Spleen (tissue), 11 donors: ENCODE measurements at regions not wholly inside any gene's neighbourhood (a gene's known extent, or its start where the extent isn't known, plus 50 kb on each side); places are given as distances from the start of the nearest gene placed in this dataset.
A peak's percentile ranks its signal among the peaks of the same experiment; 100 is the strongest.

Source experiments
- DNase-seq: peaks from one replicate; pipeline ENCODE4 v3.0.0-alpha.2; 2020
- H3K27ac ChIP-seq, 8 donors: fragments of 200-600 bp; sonication (generic) in 7 of 8; 1 replicate in 4 of 8; 2 replicates in 4 of 8; pipeline versions ENCODE4 v1.5.0 to v1.8.0; 2016 to 2021; ENCODE audit warnings: inconsistent platforms in 4 of 8, mild to moderate bottlenecking in 4 of 8, moderate library complexity in 1 of 8
- H3K27me3 ChIP-seq, 7 donors: fragments of 200-600 bp; sonication (generic) in 6 of 7; replicated peaks in 1 of 7; 1 replicate in 4 of 7; 2 replicates in 3 of 7; pipeline versions ENCODE4 v1.5.0 to v1.8.0; 2016 to 2021; ENCODE audit warnings: inconsistent platforms in 3 of 7, mild to moderate bottlenecking in 1 of 7
- H3K36me3 ChIP-seq, 6 donors: fragments of 200-600 bp; sonication (generic) in 5 of 6; 1 replicate in 4 of 6; 2 replicates in 2 of 6; pipeline versions ENCODE4 v1.5.0 to v1.8.0; 2016 to 2021; ENCODE audit warnings: inconsistent platforms in 2 of 6
- H3K4me1 ChIP-seq, 6 donors: fragments of 200-600 bp; sonication (generic) in 5 of 6; 1 replicate in 3 of 6; 2 replicates in 3 of 6; pipeline versions ENCODE4 v1.5.0 to v1.8.0; 2016 to 2021; ENCODE audit warnings: inconsistent platforms in 3 of 6
- H3K4me3 ChIP-seq, 8 donors: fragments of 200-600 bp; sonication (generic) in 7 of 8; 1 replicate in 4 of 8; 2 replicates in 4 of 8; pipeline versions ENCODE4 v1.5.0 to v1.8.0; 2016 to 2021; ENCODE audit warnings: inconsistent platforms in 4 of 8, mild to moderate bottlenecking in 4 of 8, moderate library complexity in 2 of 8
- H3K9me3 ChIP-seq, 8 donors: fragments of 200-600 bp; sonication (generic) in 7 of 8; 1 replicate in 4 of 8; 2 replicates in 4 of 8; pipeline versions ENCODE4 v1.5.0 to v1.8.0; 2016 to 2021; ENCODE audit warnings: inconsistent platforms in 4 of 8
- POLR2A ChIP-seq, 3 donors: fragments of 450-650 bp; IDR thresholded peaks; one replicate each; pipeline ENCODE4 v1.5.1; 2017; ENCODE audit warnings: antibody characterized with exemption in 3 of 3, mild to moderate bottlenecking in 1 of 3
- POLR2AphosphoS5 ChIP-seq, 3 donors: sonication (generic); formaldehyde crosslinking; IDR thresholded peaks; one replicate each; pipeline ENCODE4 v1.5.1; 2017; ENCODE audit warnings: antibody characterized with exemption in 3 of 3
- WGBS, 5 donors: extraction: QIAGEN DNeasy Blood & Tissue Kit in 3 of 5; methylation state at CpG; one replicate each; pipeline versions ENCODE4 v1.1.5 to v1.1.7; 2013 to 2018; 5-methylcytosine and 5-hydroxymethylcytosine counted together
- intact Hi-C: fragments of 100-400 bp; cut with DNase I; formaldehyde crosslinking; loops from one replicate; pipeline ENCODE4 v1.15.0; 2023; ENCODE audit warnings: low total_unique reads
- TF ChIP-seq, protein P1 (sequence below), 11 experiments: fragments of 200-600 bp in 7 of 11; fragments of 450-650 bp in 4 of 11; sonication (generic) in 4 of 11; IDR thresholded peaks in 8 of 11; conservative IDR thresholded peaks in 3 of 11; 1 replicate in 7 of 11; 2 replicates in 4 of 11; pipeline versions ENCODE4 v1.4.0 to v1.8.0; 2016 to 2021; ENCODE audit warnings: antibody characterized with exemption in 11 of 11, inconsistent platforms in 4 of 11, mild to moderate bottlenecking in 1 of 11
- donor health status: healthy with polysubstance abuse.
- donor health status: DM: no; HTN: no; CAD: no; lungs with moderate emphysema.
- donor health status: DM: no; HTN: no; CAD: no.
- donor health status: Bipolar disorder and iron deficiency.
- donor health status: healthy.
- donor health status: DM: no; HTN: no; CAD: no.
- donor health status: DM: yes; HTN: yes; CAD: no.

DNA sequence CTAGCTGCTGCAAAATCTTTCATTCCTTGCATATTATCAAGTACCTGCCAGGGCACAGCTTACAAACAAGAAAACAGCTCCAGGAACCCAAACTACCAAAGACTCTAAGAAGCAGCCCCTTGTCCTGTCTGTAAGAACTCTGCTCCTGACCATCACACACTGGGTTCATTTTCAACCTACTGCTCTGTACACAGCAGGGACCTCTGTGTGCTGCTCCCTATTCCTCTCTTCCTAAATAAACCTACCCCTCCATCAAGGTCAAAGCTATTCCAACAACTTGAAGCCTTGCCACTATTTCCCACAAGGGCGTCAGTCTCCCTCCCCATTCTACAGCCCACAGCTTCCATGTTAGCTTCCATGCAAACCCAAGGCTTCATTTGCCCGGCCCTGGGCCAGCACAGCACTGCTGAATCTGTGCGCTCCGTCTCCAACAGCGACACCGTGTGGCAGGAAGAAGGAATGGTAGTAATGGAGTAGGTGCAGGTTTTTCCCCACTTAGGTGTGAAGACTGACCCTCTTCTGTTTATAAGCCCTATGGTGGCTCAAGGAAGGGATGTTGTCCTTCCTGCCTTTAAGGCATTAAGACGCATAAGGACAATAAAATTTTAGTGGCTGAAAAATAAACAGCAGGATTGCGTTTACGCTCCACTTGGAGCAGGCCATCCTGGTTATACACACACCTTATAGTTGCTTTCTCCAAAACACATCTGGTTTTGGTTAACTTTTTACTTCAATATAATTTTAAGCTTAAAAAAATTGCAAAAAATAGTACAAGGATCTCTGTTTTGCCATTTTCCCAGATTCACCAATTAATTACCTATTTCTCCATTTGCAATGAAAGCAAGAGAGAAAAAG lies 115.2 kb upstream of the NXT1 start:
- WGBS, 5 donors: 39 to 47% (median 41%) methylated on average over 9 of the region's 9 CpGs
- H3K9me3 ChIP-seq: peaks cover 0 to 39% (median 17%) of the 10 kb centered on the region in 8 donors
- H3K36me3 ChIP-seq: no peaks in the 10 kb centered on the region
- H3K27ac ChIP-seq: no peak overlapping the region
- intact Hi-C loops: loop anchor here (10.0 kb wide), 2 partner anchors 181 to 541 kb away; no protein-coding TSS in a partner anchor
- H3K4me3 ChIP-seq: no peak overlapping the region
- peak; percentile 89 for DNase-seq
- TF ChIP-seq, protein P1, sequence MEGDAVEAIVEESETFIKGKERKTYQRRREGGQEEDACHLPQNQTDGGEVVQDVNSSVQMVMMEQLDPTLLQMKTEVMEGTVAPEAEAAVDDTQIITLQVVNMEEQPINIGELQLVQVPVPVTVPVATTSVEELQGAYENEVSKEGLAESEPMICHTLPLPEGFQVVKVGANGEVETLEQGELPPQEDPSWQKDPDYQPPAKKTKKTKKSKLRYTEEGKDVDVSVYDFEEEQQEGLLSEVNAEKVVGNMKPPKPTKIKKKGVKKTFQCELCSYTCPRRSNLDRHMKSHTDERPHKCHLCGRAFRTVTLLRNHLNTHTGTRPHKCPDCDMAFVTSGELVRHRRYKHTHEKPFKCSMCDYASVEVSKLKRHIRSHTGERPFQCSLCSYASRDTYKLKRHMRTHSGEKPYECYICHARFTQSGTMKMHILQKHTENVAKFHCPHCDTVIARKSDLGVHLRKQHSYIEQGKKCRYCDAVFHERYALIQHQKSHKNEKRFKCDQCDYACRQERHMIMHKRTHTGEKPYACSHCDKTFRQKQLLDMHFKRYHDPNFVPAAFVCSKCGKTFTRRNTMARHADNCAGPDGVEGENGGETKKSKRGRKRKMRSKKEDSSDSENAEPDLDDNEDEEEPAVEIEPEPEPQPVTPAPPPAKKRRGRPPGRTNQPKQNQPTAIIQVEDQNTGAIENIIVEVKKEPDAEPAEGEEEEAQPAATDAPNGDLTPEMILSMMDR (IDR thresholded peaks at IDR 0.05 in 8 of 11, conservative IDR thresholded peaks at IDR 0.05 in 3 of 11): peak; percentile 49 to 88 (median 72)
- TF ChIP-seq POLR2AphosphoS5 (IDR thresholded peaks at IDR 0.05) (peak in 2 of 3 donors; percentile 46 to 49), POLR2A (IDR thresholded peaks at IDR 0.05) (no peak)
- peaks cover 0 to 4% (median 0%) of the 10 kb centered on the region in 7 donors for H3K27me3 ChIP-seq
- H3K4me1 ChIP-seq: peaks cover 0 to 3% (median 0%) of the 10 kb centered on the region in 6 donors

DNA sequence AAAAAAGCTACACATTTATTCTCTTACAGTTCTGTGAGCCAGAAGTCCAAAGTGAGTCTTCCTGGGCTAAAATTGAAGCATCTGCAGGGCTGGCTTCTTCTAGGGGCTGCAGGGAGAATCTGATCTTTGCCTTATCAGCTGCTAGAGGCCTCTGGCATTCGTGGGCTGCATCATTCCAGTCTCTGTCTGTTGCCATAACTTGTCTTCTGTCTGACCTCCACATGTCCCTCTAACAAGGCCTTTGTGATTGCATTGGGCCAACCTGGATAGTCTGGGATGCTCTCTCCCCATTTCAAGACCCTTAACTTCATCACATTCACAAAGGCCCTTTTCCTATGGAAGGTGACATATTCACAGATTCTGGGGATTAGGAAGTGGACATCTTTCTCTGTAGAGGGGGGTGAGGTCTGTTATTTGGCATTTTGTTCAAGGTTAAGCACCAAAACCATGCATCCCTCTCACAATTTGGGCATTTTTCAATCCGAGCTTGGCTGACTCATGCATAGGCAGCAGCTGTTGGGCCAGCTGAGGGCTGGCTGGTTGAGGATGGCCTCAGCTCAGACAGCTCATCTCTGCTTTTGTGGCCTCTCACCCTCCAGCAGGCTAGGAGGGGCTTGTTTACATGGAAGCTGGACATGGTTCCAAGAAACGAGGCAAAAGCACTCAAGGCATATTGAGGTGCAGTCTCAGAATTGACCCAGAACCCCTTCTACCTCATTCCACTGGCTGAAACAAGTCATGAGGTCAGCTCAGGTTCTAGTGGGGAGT lies 116.1 kb upstream of the NXT1 start:
- Histone ChIP-seq H3K36me3 (no peaks in the 10 kb centered on the region), H3K9me3 (peaks cover 0 to 34% (median 16%) of the 10 kb centered on the region in 8 donors), H3K27ac (no peak overlapping the region), H3K4me1 (peaks cover 0 to 3% (median 0%) of the 10 kb centered on the region in 6 donors), H3K27me3 (no peaks in the 10 kb centered on the region), H3K4me3 (no peak overlapping the region)
- intact Hi-C loops: loop anchor here (10.0 kb wide), 2 partner anchors 180 to 540 kb away; no protein-coding TSS in a partner anchor
- 64 to 87% (median 77%) methylated on average over 3 of the region's 3 CpGs for WGBS, 5 donors
- no peak for DNase-seq
- TF ChIP-seq, protein P1 (IDR thresholded peaks at IDR 0.05 in 8 of 11, conservative IDR thresholded peaks at IDR 0.05 in 3 of 11): no peak
- TF ChIP-seq POLR2A (IDR thresholded peaks at IDR 0.05): no peak
- TF ChIP-seq POLR2AphosphoS5 (IDR thresholded peaks at IDR 0.05): no peak

DNA sequence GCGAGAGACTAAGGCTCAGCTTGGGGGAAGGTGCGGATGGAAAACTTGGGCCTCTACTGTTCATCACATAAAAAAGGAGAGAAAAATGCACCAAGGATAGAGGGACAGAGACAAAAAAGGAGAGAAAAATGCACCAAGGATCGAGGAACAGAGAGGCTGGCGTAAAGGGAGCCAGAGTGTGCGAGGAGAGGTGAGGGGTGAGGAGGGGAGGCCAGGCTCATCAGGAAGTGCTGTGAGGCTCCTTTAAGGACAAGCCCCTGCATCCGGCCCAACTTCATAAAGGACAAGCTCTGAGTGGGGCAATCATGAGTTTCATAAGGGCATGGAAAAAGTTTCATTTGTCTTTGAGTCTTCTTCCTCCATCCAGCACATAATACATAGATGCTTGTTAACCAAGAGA lies 117.2 kb upstream of the NXT1 start:
- Histone ChIP-seq H3K9me3 (peaks cover 0 to 24% (median 9%) of the 10 kb centered on the region in 8 donors), H3K4me3 (no peak overlapping the region), H3K27ac (no peak overlapping the region), H3K36me3 (no peaks in the 10 kb centered on the region), H3K4me1 (peaks cover 0 to 3% (median 0%) of the 10 kb centered on the region in 6 donors), H3K27me3 (no peaks in the 10 kb centered on the region)
- DNase-seq: no peak
- WGBS, 5 donors: 88 to 95% (median 92%) methylated on average over 6 of the region's 6 CpGs
- TF ChIP-seq POLR2A (IDR thresholded peaks at IDR 0.05): no peak
- TF ChIP-seq POLR2AphosphoS5 (IDR thresholded peaks at IDR 0.05): no peak
- TF ChIP-seq, protein P1 (IDR thresholded peaks at IDR 0.05 in 8 of 11, conservative IDR thresholded peaks at IDR 0.05 in 3 of 11): no peak
- intact Hi-C loops: loop anchor here (10.0 kb wide), 2 partner anchors 179 to 539 kb away; no protein-coding TSS in a partner anchor
